ENCODE measurements at regions not wholly inside any gene's neighbourhood (a gene's known extent, or its start where the extent isn't known, plus 50 kb on each side); places are given as distances from the start of the nearest gene placed in this dataset.

DNA sequence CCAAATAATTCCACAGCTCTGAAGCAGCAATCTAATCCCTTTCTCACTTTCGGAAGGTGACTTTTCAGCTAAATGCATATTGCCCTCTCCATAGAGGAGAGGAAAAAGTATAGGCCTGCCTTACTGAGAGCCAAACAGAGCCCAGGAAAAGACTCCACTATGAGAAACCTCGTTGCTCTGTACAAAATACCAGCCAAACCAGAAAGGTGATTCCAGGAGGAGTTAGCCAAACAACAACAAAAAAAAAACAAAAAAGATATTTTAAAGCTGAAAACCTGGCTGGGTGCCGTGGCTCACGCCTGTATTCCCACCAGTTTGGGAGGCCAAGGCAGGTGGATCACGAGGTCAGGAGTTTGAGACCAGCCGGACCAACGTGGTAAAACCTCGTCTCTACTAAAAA is 70.5 kb downstream of the HOXA1 start:
- no peaks in the 10 kb centered on the region for H4K20me1 ChIP-seq (ENCODE audit: insufficient read depth)
- no peak overlapping the region for H3K4me2 ChIP-seq (ENCODE audit: low read length)
- no peaks in the 10 kb centered on the region for H3K36me3 ChIP-seq (ENCODE audit: insufficient read depth, low read length)
- H3K9me2 ChIP-seq (ENCODE audit: insufficient read depth, low read length), result no peaks in the 10 kb centered on the region
- no peaks in the 10 kb centered on the region for H3F3A ChIP-seq (ENCODE audit: insufficient read depth, low read length, poor library complexity, severe bottlenecking)
- H3K27ac ChIP-seq (ENCODE audit: low read length), result no peak overlapping the region
- H2AFZ ChIP-seq (ENCODE audit: low read depth, low read length), result no peak overlapping the region
- H3K27me3 ChIP-seq (ENCODE audit: insufficient read depth, low read depth, low read length), result no peaks in the 10 kb centered on the region
- H3K9me3 ChIP-seq (ENCODE audit: low read length), result no peaks in the 10 kb centered on the region
- no peak overlapping the region for H3K9ac ChIP-seq (ENCODE audit: low read length)
- TF ChIP-seq MXI1 (conservative IDR thresholded peaks at IDR 0.05; ENCODE audit: poor library complexity, severe bottlenecking) (no peak), RAD21 (conservative IDR thresholded peaks at IDR 0.05) (no peak), EZH2 (IDR thresholded peaks at IDR 0.05; ENCODE audit: borderline replicate concordance, insufficient read depth, low read length, poor library complexity, severe bottlenecking) (no peak), TAF1 (IDR thresholded peaks at IDR 0.05; ENCODE audit: low read depth) (no peak), POLR2AphosphoS5 (IDR thresholded peaks at IDR 0.05) (no peak), EP300 (conservative IDR thresholded peaks at IDR 0.05; ENCODE audit: poor library complexity, severe bottlenecking) (no peak), SMC3 (conservative IDR thresholded peaks at IDR 0.05; ENCODE audit: poor library complexity) (no peak)
- TF ChIP-seq, protein P1, sequence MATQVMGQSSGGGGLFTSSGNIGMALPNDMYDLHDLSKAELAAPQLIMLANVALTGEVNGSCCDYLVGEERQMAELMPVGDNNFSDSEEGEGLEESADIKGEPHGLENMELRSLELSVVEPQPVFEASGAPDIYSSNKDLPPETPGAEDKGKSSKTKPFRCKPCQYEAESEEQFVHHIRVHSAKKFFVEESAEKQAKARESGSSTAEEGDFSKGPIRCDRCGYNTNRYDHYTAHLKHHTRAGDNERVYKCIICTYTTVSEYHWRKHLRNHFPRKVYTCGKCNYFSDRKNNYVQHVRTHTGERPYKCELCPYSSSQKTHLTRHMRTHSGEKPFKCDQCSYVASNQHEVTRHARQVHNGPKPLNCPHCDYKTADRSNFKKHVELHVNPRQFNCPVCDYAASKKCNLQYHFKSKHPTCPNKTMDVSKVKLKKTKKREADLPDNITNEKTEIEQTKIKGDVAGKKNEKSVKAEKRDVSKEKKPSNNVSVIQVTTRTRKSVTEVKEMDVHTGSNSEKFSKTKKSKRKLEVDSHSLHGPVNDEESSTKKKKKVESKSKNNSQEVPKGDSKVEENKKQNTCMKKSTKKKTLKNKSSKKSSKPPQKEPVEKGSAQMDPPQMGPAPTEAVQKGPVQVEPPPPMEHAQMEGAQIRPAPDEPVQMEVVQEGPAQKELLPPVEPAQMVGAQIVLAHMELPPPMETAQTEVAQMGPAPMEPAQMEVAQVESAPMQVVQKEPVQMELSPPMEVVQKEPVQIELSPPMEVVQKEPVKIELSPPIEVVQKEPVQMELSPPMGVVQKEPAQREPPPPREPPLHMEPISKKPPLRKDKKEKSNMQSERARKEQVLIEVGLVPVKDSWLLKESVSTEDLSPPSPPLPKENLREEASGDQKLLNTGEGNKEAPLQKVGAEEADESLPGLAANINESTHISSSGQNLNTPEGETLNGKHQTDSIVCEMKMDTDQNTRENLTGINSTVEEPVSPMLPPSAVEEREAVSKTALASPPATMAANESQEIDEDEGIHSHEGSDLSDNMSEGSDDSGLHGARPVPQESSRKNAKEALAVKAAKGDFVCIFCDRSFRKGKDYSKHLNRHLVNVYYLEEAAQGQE (IDR thresholded peaks at IDR 0.05; ENCODE audit: borderline replicate concordance), result no peak
- TF ChIP-seq, protein P2, sequence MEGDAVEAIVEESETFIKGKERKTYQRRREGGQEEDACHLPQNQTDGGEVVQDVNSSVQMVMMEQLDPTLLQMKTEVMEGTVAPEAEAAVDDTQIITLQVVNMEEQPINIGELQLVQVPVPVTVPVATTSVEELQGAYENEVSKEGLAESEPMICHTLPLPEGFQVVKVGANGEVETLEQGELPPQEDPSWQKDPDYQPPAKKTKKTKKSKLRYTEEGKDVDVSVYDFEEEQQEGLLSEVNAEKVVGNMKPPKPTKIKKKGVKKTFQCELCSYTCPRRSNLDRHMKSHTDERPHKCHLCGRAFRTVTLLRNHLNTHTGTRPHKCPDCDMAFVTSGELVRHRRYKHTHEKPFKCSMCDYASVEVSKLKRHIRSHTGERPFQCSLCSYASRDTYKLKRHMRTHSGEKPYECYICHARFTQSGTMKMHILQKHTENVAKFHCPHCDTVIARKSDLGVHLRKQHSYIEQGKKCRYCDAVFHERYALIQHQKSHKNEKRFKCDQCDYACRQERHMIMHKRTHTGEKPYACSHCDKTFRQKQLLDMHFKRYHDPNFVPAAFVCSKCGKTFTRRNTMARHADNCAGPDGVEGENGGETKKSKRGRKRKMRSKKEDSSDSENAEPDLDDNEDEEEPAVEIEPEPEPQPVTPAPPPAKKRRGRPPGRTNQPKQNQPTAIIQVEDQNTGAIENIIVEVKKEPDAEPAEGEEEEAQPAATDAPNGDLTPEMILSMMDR (IDR thresholded peaks at IDR 0.05; ENCODE audit: poor library complexity, severe bottlenecking), result no peak
- no peaks in the 10 kb centered on the region for H3K79me2 ChIP-seq (replicated peaks; ENCODE audit: insufficient read depth, low read length)
- H3K4me3 ChIP-seq (ENCODE audit: low read length), result no peak overlapping the region

DNA sequence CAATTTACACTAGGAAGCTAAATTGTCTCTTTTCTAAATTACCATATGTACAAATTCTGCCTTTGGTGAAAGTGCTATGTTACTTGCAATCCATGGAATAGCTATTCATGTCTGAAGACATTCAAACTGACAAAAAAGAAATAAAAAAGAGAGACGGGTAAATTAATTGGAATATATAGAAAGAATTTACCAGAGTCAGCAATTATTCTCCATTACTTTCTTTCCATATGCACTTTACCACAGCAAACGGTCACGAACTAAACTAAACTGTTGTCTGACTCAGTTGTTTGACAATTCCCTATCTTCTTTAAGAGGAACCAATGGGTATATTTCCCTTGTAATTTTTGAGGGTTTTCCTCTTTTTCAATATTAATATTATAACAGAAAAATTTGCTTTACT is 85.7 kb downstream of the HOXA1 start:
- no peak overlapping the region for H3K27ac ChIP-seq (ENCODE audit: low read length)
- no peaks in the 10 kb centered on the region for H4K20me1 ChIP-seq (ENCODE audit: insufficient read depth)
- H3K79me2 ChIP-seq (replicated peaks; ENCODE audit: insufficient read depth, low read length), result no peaks in the 10 kb centered on the region
- no peak overlapping the region for H3K4me2 ChIP-seq (ENCODE audit: low read length)
- TF ChIP-seq TAF1 (IDR thresholded peaks at IDR 0.05; ENCODE audit: low read depth) (no peak), EP300 (conservative IDR thresholded peaks at IDR 0.05; ENCODE audit: poor library complexity, severe bottlenecking) (no peak), POLR2AphosphoS5 (IDR thresholded peaks at IDR 0.05) (no peak), RAD21 (conservative IDR thresholded peaks at IDR 0.05) (no peak), SMC3 (conservative IDR thresholded peaks at IDR 0.05; ENCODE audit: poor library complexity) (no peak), MXI1 (conservative IDR thresholded peaks at IDR 0.05; ENCODE audit: poor library complexity, severe bottlenecking) (no peak), EZH2 (IDR thresholded peaks at IDR 0.05; ENCODE audit: borderline replicate concordance, insufficient read depth, low read length, poor library complexity, severe bottlenecking) (no peak)
- TF ChIP-seq, protein P1 (IDR thresholded peaks at IDR 0.05; ENCODE audit: borderline replicate concordance), result no peak
- TF ChIP-seq, protein P2 (IDR thresholded peaks at IDR 0.05; ENCODE audit: poor library complexity, severe bottlenecking), result no peak
- H3K4me3 ChIP-seq (ENCODE audit: low read length), result no peak overlapping the region
- H3K27me3 ChIP-seq (ENCODE audit: insufficient read depth, low read depth, low read length), result no peaks in the 10 kb centered on the region
- no peak overlapping the region for H2AFZ ChIP-seq (ENCODE audit: low read depth, low read length)
- no peaks in the 10 kb centered on the region for H3K36me3 ChIP-seq (ENCODE audit: insufficient read depth, low read length)
- H3K9me2 ChIP-seq (ENCODE audit: insufficient read depth, low read length), result no peaks in the 10 kb centered on the region
- no peaks in the 10 kb centered on the region for H3F3A ChIP-seq (ENCODE audit: insufficient read depth, low read length, poor library complexity, severe bottlenecking)
- no peaks in the 10 kb centered on the region for H3K9me3 ChIP-seq (ENCODE audit: low read length)
- no peak overlapping the region for H3K9ac ChIP-seq (ENCODE audit: low read length)
